ENCODE measurements at regions not wholly inside any gene's neighbourhood (a gene's known extent, or its start where the extent isn't known, plus 50 kb on each side); places are given as distances from the start of the nearest gene placed in this dataset.
A peak's percentile ranks its signal among the peaks of the same experiment; 100 is the strongest.

DNA sequence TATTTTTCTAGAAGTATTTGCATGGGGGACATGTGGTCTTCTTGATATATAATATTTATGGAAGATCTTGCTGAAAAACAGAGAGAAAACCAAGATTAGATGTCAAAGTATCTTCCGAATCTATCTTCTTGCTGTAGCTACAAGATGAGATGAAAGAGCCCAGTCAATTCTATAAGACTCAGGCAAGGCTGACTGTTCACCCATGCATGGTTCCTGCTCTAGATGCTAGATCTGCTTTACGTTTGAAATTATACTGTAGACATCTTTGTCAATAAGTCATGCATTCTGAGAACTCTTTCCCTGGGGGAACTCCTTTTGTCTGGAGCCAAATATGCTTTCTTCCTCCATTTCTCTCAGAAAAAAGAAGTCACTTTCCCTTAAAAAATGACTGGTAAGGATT lies 1292.0 kb downstream of the XPNPEP1 start:
- peaks cover 7% of the 10 kb centered on the region; the same call in 1 of the 2 replicates for H3K4me1 ChIP-seq
- TF ChIP-seq, protein P1, sequence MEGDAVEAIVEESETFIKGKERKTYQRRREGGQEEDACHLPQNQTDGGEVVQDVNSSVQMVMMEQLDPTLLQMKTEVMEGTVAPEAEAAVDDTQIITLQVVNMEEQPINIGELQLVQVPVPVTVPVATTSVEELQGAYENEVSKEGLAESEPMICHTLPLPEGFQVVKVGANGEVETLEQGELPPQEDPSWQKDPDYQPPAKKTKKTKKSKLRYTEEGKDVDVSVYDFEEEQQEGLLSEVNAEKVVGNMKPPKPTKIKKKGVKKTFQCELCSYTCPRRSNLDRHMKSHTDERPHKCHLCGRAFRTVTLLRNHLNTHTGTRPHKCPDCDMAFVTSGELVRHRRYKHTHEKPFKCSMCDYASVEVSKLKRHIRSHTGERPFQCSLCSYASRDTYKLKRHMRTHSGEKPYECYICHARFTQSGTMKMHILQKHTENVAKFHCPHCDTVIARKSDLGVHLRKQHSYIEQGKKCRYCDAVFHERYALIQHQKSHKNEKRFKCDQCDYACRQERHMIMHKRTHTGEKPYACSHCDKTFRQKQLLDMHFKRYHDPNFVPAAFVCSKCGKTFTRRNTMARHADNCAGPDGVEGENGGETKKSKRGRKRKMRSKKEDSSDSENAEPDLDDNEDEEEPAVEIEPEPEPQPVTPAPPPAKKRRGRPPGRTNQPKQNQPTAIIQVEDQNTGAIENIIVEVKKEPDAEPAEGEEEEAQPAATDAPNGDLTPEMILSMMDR (IDR thresholded peaks at IDR 0.05; ENCODE audit: insufficient read depth in 1 of 2, low read depth in 1 of 2, low read length in 1 of 2, severe bottlenecking in 1 of 2, unreplicated experiment in 1 of 2): no peak
- H3K9me3 Mint-ChIP-seq (ENCODE audit: unreplicated experiment): no peaks in the 10 kb centered on the region
- no peak overlapping the region for H3K27ac Mint-ChIP-seq (ENCODE audit: unreplicated experiment)
- ChIA-PET CTCF (no interaction called here), POLR2A (no interaction called here)
- H3K27me3 Mint-ChIP-seq (ENCODE audit: insufficient read depth, unreplicated experiment): peaks cover 2% of the 10 kb centered on the region
- no peak overlapping the region for H3K4me3 ChIP-seq (ENCODE audit: low read depth, low read length)
- no peak for DNase-seq
- intact Hi-C loops (cut with micrococcal nuclease; ENCODE audit: unreplicated experiment): no loop called here
- BruUV-seq (replicated peaks): no TSS peak
- H3K36me3 ChIP-seq (ENCODE audit: control insufficient read depth, insufficient read depth, low read length): no peaks in the 10 kb centered on the region
- no peaks in the 10 kb centered on the region for H3K36me3 Mint-ChIP-seq (ENCODE audit: insufficient read depth, unreplicated experiment)
- no peaks in the 10 kb centered on the region for H3K9me3 ChIP-seq
- H3K4me3 Mint-ChIP-seq (ENCODE audit: unreplicated experiment): no peak overlapping the region
- H3K4me1 Mint-ChIP-seq (ENCODE audit: low read depth, unreplicated experiment): no peaks in the 10 kb centered on the region
- no peaks in the 10 kb centered on the region for H3K27me3 ChIP-seq (replicated peaks; ENCODE audit: control insufficient read depth, insufficient read depth, low read length)

DNA sequence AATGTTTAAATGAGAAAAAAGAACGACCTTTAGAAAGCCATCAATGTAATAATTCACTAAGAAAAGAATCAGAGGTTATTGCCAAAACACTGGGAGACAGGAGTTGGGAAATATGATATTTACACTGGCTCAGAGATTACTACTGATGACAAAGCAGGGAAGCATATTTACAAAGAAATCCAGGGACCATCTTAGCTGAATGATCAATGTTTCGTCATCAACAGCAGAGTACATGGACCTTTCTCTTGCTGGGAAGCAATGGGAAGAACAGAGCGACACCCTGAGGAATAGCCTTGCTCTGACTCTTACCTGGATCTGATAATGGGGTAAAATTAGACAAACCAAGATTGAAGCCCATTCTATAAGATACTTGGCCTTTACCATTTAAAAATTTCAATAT lies 1293.5 kb downstream of the XPNPEP1 start:
- Mint-ChIP-seq H3K9me3 (ENCODE audit: unreplicated experiment) (no peaks in the 10 kb centered on the region), H3K4me1 (ENCODE audit: low read depth, unreplicated experiment) (no peaks in the 10 kb centered on the region), H3K27ac (ENCODE audit: unreplicated experiment) (no peak overlapping the region), H3K36me3 (ENCODE audit: insufficient read depth, unreplicated experiment) (no peaks in the 10 kb centered on the region), H3K27me3 (ENCODE audit: insufficient read depth, unreplicated experiment) (peaks cover 2% of the 10 kb centered on the region), H3K4me3 (ENCODE audit: unreplicated experiment) (no peak overlapping the region)
- ChIA-PET POLR2A (no interaction called here), CTCF (no interaction called here)
- H3K9me3 ChIP-seq: no peaks in the 10 kb centered on the region
- H3K4me3 ChIP-seq (ENCODE audit: low read depth, low read length): no peak overlapping the region
- H3K27me3 ChIP-seq (replicated peaks; ENCODE audit: control insufficient read depth, insufficient read depth, low read length): no peaks in the 10 kb centered on the region
- peak; percentile 27 to 34 for DNase-seq
- TF ChIP-seq, protein P1 (IDR thresholded peaks at IDR 0.05; ENCODE audit: insufficient read depth in 1 of 2, low read depth in 1 of 2, low read length in 1 of 2, severe bottlenecking in 1 of 2, unreplicated experiment in 1 of 2): peak in 1 of 2 experiments; percentile 16
- peaks cover 7% of the 10 kb centered on the region; the same call in 1 of the 2 replicates for H3K4me1 ChIP-seq
- no peaks in the 10 kb centered on the region for H3K36me3 ChIP-seq (ENCODE audit: control insufficient read depth, insufficient read depth, low read length)
- intact Hi-C loops (cut with micrococcal nuclease; ENCODE audit: unreplicated experiment): loop anchor here (1.0 kb wide), 2 partner anchors 32 to 86 kb away; no protein-coding TSS in a partner anchor
- BruUV-seq (replicated peaks): no TSS peak

DNA sequence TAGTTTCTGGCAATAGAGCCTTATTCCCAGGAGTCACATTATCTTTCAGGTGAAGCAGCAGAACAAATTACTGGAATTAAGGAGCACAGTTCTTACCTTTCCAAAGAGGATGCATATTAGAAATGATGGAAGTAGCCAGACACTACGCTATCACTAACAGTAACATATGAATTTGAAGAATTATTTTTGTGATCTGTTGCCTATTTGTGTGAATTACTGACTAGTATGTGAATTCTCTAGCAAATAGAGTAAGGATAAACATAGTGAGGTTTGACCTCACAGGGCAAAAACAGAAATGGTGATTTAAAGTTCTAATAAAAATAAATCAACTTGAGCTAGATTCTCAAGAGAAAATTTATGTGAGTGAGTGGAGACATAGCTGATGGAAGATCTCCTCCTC lies 1299.3 kb downstream of the XPNPEP1 start:
- H3K36me3 Mint-ChIP-seq (ENCODE audit: insufficient read depth, unreplicated experiment): no peaks in the 10 kb centered on the region
- Histone ChIP-seq H3K36me3 (ENCODE audit: control insufficient read depth, insufficient read depth, low read length) (no peaks in the 10 kb centered on the region), H3K4me3 (ENCODE audit: low read depth, low read length) (no peak overlapping the region), H3K9me3 (no peaks in the 10 kb centered on the region), H3K27me3 (replicated peaks; ENCODE audit: control insufficient read depth, insufficient read depth, low read length) (no peaks in the 10 kb centered on the region), H3K4me1 (no peaks in the 10 kb centered on the region)
- no peaks in the 10 kb centered on the region for H3K4me1 Mint-ChIP-seq (ENCODE audit: low read depth, unreplicated experiment)
- ChIA-PET POLR2A (no interaction called here), CTCF (no interaction called here)
- H3K27ac Mint-ChIP-seq (ENCODE audit: unreplicated experiment): no peak overlapping the region
- no TSS peak for BruUV-seq (replicated peaks)
- peaks cover 2% of the 10 kb centered on the region for H3K27me3 Mint-ChIP-seq (ENCODE audit: insufficient read depth, unreplicated experiment)
- H3K9me3 Mint-ChIP-seq (ENCODE audit: unreplicated experiment): no peaks in the 10 kb centered on the region
- no peak overlapping the region for H3K4me3 Mint-ChIP-seq (ENCODE audit: unreplicated experiment)
- no peak for DNase-seq
- intact Hi-C loops (cut with micrococcal nuclease; ENCODE audit: unreplicated experiment): no loop called here
- TF ChIP-seq, protein P1 (IDR thresholded peaks at IDR 0.05; ENCODE audit: insufficient read depth in 1 of 2, low read depth in 1 of 2, low read length in 1 of 2, severe bottlenecking in 1 of 2, unreplicated experiment in 1 of 2): no peak
